Mesendoderm (in vitro differentiated cells): ENCODE measurements at regions not wholly inside any gene's neighbourhood (a gene's known extent, or its start where the extent isn't known, plus 50 kb on each side); places are given as distances from the start of the nearest gene placed in this dataset.

Experiments
- DNase-seq: peaks from one replicate; pipeline ENCODE4 v3.0.0; 2013
- H2AK5ac ChIP-seq: 2 replicates; pipeline ENCODE4 v1.6.1; 2013; ENCODE audit warnings: low read length, inconsistent platforms
- H2BK120ac ChIP-seq: 2 replicates; pipeline ENCODE4 v1.6.1; 2013; ENCODE audit warnings: low read depth, mild to moderate bottlenecking, low read length, moderate library complexity, mixed read lengths
- H2BK15ac ChIP-seq: replicated peaks from 2 replicates; pipeline ENCODE4 v1.6.1; 2013; ENCODE audit warnings: low read depth, mild to moderate bottlenecking, moderate library complexity
- H2BK5ac ChIP-seq: 2 replicates; pipeline ENCODE4 v1.6.1; 2013; ENCODE audit warnings: low read length, inconsistent platforms
- H3K18ac ChIP-seq: 2 replicates; pipeline ENCODE4 v1.6.1; 2013; ENCODE audit warnings: mild to moderate bottlenecking, low read length, mixed read lengths
- H3K23ac ChIP-seq: one replicate; pipeline ENCODE4 v1.6.1; 2013; ENCODE audit warnings: low read length
- H3K27ac ChIP-seq: 2 replicates; pipeline ENCODE4 v1.5.1; 2013; ENCODE audit warnings: low read depth, mild to moderate bottlenecking, inconsistent platforms, low read length, moderate library complexity
- H3K27me3 ChIP-seq: 2 replicates; pipeline ENCODE4 v1.6.1; 2013; ENCODE audit warnings: low read length, control low read depth, mild to moderate bottlenecking, inconsistent platforms; ENCODE audit not compliant: insufficient read depth, poor library complexity
- H3K36me3 ChIP-seq: 2 replicates; pipeline ENCODE4 v1.6.1; 2013; ENCODE audit warnings: low read length, inconsistent platforms; ENCODE audit not compliant: control insufficient read depth, insufficient read depth
- H3K4ac ChIP-seq: one replicate; pipeline ENCODE4 v1.6.1; 2013; ENCODE audit warnings: low read depth, mild to moderate bottlenecking, low read length, moderate library complexity
- H3K4me1 ChIP-seq: 2 replicates; pipeline ENCODE4 v1.6.1; 2013; ENCODE audit warnings: low read depth, low read length, inconsistent platforms; ENCODE audit not compliant: control insufficient read depth
- H3K4me2 ChIP-seq: 2 replicates; pipeline ENCODE4 v1.6.1; 2013; ENCODE audit warnings: low read length
- H3K4me3 ChIP-seq: 2 replicates; pipeline ENCODE4 v1.5.1; 2013; ENCODE audit warnings: mild to moderate bottlenecking, low read length
- H3K56ac ChIP-seq: one replicate; pipeline ENCODE4 v1.6.1; 2013; ENCODE audit warnings: low read length
- H3K79me1 ChIP-seq: 2 replicates; pipeline ENCODE4 v1.6.1; 2013; ENCODE audit warnings: low read length, inconsistent platforms
- H3K79me2 ChIP-seq: 2 replicates; pipeline ENCODE4 v1.6.1; 2013; ENCODE audit warnings: mild to moderate bottlenecking, low read length; ENCODE audit not compliant: control insufficient read depth, insufficient read depth
- H3K9ac ChIP-seq: 2 replicates; pipeline ENCODE4 v1.6.1; 2013; ENCODE audit warnings: low read length, inconsistent platforms
- H4K5ac ChIP-seq: one replicate; pipeline ENCODE4 v1.6.1; 2013; ENCODE audit warnings: low read length
- H4K8ac ChIP-seq: one replicate; pipeline ENCODE4 v1.6.1; 2013; ENCODE audit warnings: low read depth, mild to moderate bottlenecking, control low read depth, low read length, moderate library complexity
- WGBS: extraction: QIAGEN DNeasy Blood & Tissue Kit; methylation state at CpG from one replicate; pipeline ENCODE4 v1.1.7; 2013; ENCODE audit warnings: low lambda C conversion rate, missing lambda C conversion rate; ENCODE audit not compliant: insufficient coverage; ENCODE audit errors: extremely low coverage; 5-methylcytosine and 5-hydroxymethylcytosine counted together

GRCh38 chr20:60123652-60124051 is 165.4 kb downstream of the CDH26 start:
- no peaks in the 10 kb centered on the region for H3K27me3 ChIP-seq
- no peaks in the 10 kb centered on the region for H3K36me3 ChIP-seq
- no peak overlapping the region for H4K8ac ChIP-seq
- DNase-seq, result no peak
- no peak overlapping the region for H2BK120ac ChIP-seq
- H3K18ac ChIP-seq, result no peak overlapping the region
- H3K4me2 ChIP-seq, result no peak overlapping the region
- no CpG with 5 or more reads among the region's 4 CpGs for WGBS
- no peak overlapping the region for H3K56ac ChIP-seq
- no peaks in the 10 kb centered on the region for H3K79me1 ChIP-seq
- no peaks in the 10 kb centered on the region for H3K79me2 ChIP-seq
- H2BK5ac ChIP-seq, result no peak overlapping the region
- H4K5ac ChIP-seq, result no peak overlapping the region
- no peak overlapping the region for H3K4me3 ChIP-seq
- no peak overlapping the region for H2BK15ac ChIP-seq
- H2AK5ac ChIP-seq, result no peak overlapping the region
- no peak overlapping the region for H3K27ac ChIP-seq
- H3K4me1 ChIP-seq, result no peaks in the 10 kb centered on the region
- no peak overlapping the region for H3K4ac ChIP-seq
- H3K9ac ChIP-seq, result no peak overlapping the region
- H3K23ac ChIP-seq, result no peak overlapping the region

- Histone ChIP-seq H4K8ac (no peak overlapping the region), H3K27ac (no peak overlapping the region), H2BK5ac (no peak overlapping the region), H2BK15ac (no peak overlapping the region), H3K4me2 (no peak overlapping the region), H3K56ac (no peak overlapping the region), H4K5ac (no peak overlapping the region), H3K18ac (no peak overlapping the region), H3K79me2 (no peaks in the 10 kb centered on the region), H3K4me1 (no peaks in the 10 kb centered on the region), H3K4ac (no peak overlapping the region), H3K27me3 (no peaks in the 10 kb centered on the region), H3K9ac (no peak overlapping the region), H3K36me3 (no peaks in the 10 kb centered on the region), H3K79me1 (no peaks in the 10 kb centered on the region), H2BK120ac (no peak overlapping the region), H2AK5ac (no peak overlapping the region), H3K4me3 (no peak overlapping the region), H3K23ac (no peak overlapping the region)
- no CpG with 5 or more reads among the region's 3 CpGs for WGBS
- no peak for DNase-seq
These were observed 166.7 kb downstream of the CDH26 start for GRCh38 chr20:60124776-60125381.

GRCh38 chr20:60125513-60125912 is 167.3 kb downstream of the CDH26 start:
- Histone ChIP-seq H3K4me1 (no peaks in the 10 kb centered on the region), H3K23ac (no peak overlapping the region), H3K4me3 (no peak overlapping the region), H3K4me2 (no peak overlapping the region), H3K36me3 (no peaks in the 10 kb centered on the region), H2AK5ac (no peak overlapping the region), H2BK5ac (no peak overlapping the region), H2BK15ac (no peak overlapping the region), H3K18ac (no peak overlapping the region), H2BK120ac (no peak overlapping the region), H3K56ac (no peak overlapping the region), H3K27me3 (no peaks in the 10 kb centered on the region), H4K5ac (no peak overlapping the region), H3K27ac (no peak overlapping the region), H3K9ac (no peak overlapping the region), H4K8ac (no peak overlapping the region), H3K79me2 (no peaks in the 10 kb centered on the region), H3K79me1 (no peaks in the 10 kb centered on the region), H3K4ac (no peak overlapping the region)
- DNase-seq, result no peak
- WGBS, result no CpG with 5 or more reads among the region's 8 CpGs

GRCh38 chr20:60126975-60127374 is 168.8 kb downstream of the CDH26 start:
- Histone ChIP-seq H3K4ac (no peak overlapping the region), H3K79me1 (no peaks in the 10 kb centered on the region), H3K79me2 (no peaks in the 10 kb centered on the region), H2AK5ac (no peak overlapping the region), H2BK5ac (no peak overlapping the region), H3K27ac (no peak overlapping the region), H3K36me3 (no peaks in the 10 kb centered on the region), H3K18ac (no peak overlapping the region), H2BK15ac (no peak overlapping the region), H3K56ac (no peak overlapping the region), H2BK120ac (no peak overlapping the region), H3K4me2 (no peak overlapping the region), H3K27me3 (no peaks in the 10 kb centered on the region), H4K8ac (no peak overlapping the region), H3K23ac (no peak overlapping the region), H3K4me3 (no peak overlapping the region), H4K5ac (no peak overlapping the region), H3K4me1 (no peaks in the 10 kb centered on the region), H3K9ac (no peak overlapping the region)
- DNase-seq, result no peak
- WGBS, result no CpG with 5 or more reads among the region's 1 CpG

GRCh38 chr20:60131375-60131774 is 173.2 kb downstream of the CDH26 start:
- Histone ChIP-seq H3K18ac (no peak overlapping the region), H3K4ac (no peak overlapping the region), H3K23ac (no peak overlapping the region), H3K36me3 (no peaks in the 10 kb centered on the region), H3K4me1 (no peaks in the 10 kb centered on the region), H3K79me2 (no peaks in the 10 kb centered on the region), H2AK5ac (no peak overlapping the region), H3K27ac (no peak overlapping the region), H2BK120ac (no peak overlapping the region), H3K56ac (no peak overlapping the region), H4K8ac (no peak overlapping the region), H3K9ac (no peak overlapping the region), H3K79me1 (no peaks in the 10 kb centered on the region), H3K27me3 (no peaks in the 10 kb centered on the region), H3K4me2 (no peak overlapping the region), H3K4me3 (no peak overlapping the region), H4K5ac (no peak overlapping the region), H2BK15ac (no peak overlapping the region), H2BK5ac (no peak overlapping the region)
- no CpG with 5 or more reads among the region's 6 CpGs for WGBS
- no peak for DNase-seq

- DNase-seq, result no peak
- no peaks in the 10 kb centered on the region for H3K36me3 ChIP-seq
- H3K27me3 ChIP-seq, result no peaks in the 10 kb centered on the region
- H3K9ac ChIP-seq, result no peak overlapping the region
- no peak overlapping the region for H4K8ac ChIP-seq
- no peak overlapping the region for H4K5ac ChIP-seq
- no peak overlapping the region for H2BK5ac ChIP-seq
- WGBS, result no CpG with 5 or more reads among the region's 8 CpGs
- H3K4me2 ChIP-seq, result no peak overlapping the region
- H2BK15ac ChIP-seq, result no peak overlapping the region
- no peak overlapping the region for H3K27ac ChIP-seq
- H3K56ac ChIP-seq, result no peak overlapping the region
- no peak overlapping the region for H3K4me3 ChIP-seq
- no peaks in the 10 kb centered on the region for H3K79me1 ChIP-seq
- H3K79me2 ChIP-seq, result no peaks in the 10 kb centered on the region
- no peak overlapping the region for H3K23ac ChIP-seq
- H2BK120ac ChIP-seq, result no peak overlapping the region
- H3K18ac ChIP-seq, result no peak overlapping the region
- no peaks in the 10 kb centered on the region for H3K4me1 ChIP-seq
- H3K4ac ChIP-seq, result no peak overlapping the region
- no peak overlapping the region for H2AK5ac ChIP-seq
These were observed 174.1 kb downstream of the CDH26 start for GRCh38 chr20:60132162-60132826.
